ENCODE measurements at regions not wholly inside any gene's neighbourhood (a gene's known extent, or its start where the extent isn't known, plus 50 kb on each side); places are given as distances from the start of the nearest gene placed in this dataset.

DNA sequence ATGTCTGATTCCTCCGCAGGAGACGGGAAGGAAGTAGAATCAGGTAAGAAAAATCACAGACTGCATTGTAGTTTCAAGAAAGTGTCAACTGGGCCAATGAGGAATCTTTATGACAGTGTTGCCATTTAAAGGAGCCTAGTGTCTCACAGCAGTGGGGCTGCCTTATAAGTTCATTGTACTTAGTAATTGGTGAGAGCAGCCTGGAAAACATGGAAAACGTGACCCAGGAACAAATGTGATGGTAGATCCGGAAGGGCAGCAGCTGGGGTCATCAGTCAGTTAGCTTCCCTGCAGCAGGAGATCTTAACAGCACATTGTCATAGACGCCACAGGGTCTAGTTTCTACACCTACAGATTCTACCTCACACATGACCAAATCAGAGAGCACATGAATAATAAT lies 630.0 kb upstream of the LMO3 start:
- H3K36me3 Mint-ChIP-seq: peaks cover 0 to 4% (median 0%) of the 10 kb centered on the region in 3 donors
- no peak overlapping the region for H3K4me3 Mint-ChIP-seq
- peaks cover 0 to 28% (median 14%) of the 10 kb centered on the region in 9 donors for H3K9me3 Mint-ChIP-seq
- POLR2A ChIA-PET: no interaction called here
- no peak for DNase-seq
- no peaks in the 10 kb centered on the region for H3K27me3 Mint-ChIP-seq
- no peak overlapping the region for H3K27ac Mint-ChIP-seq
- no peak for ATAC-seq
- no peaks in the 10 kb centered on the region for H3K4me1 Mint-ChIP-seq

- POLR2A ChIA-PET: no interaction called here
- H3K27me3 Mint-ChIP-seq: no peaks in the 10 kb centered on the region
- no peak for ATAC-seq
- H3K9me3 Mint-ChIP-seq: peaks cover 0 to 14% (median 3%) of the 10 kb centered on the region in 9 donors
- H3K4me1 Mint-ChIP-seq: no peaks in the 10 kb centered on the region
- H3K27ac Mint-ChIP-seq: no peak overlapping the region
- H3K36me3 Mint-ChIP-seq: no peaks in the 10 kb centered on the region
- no peak for DNase-seq
- no peak overlapping the region for H3K4me3 Mint-ChIP-seq
These were observed 610.0 kb upstream of the LMO3 start for GRCh38 chr12:17215759-17216570.

GRCh38 chr12:17214929-17215328 lies 609.0 kb upstream of the LMO3 start:
- no peaks in the 10 kb centered on the region for H3K36me3 Mint-ChIP-seq
- no peaks in the 10 kb centered on the region for H3K4me1 Mint-ChIP-seq
- DNase-seq: no peak
- H3K4me3 Mint-ChIP-seq: no peak overlapping the region
- H3K27me3 Mint-ChIP-seq: no peaks in the 10 kb centered on the region
- H3K9me3 Mint-ChIP-seq: peaks cover 0 to 14% (median 6%) of the 10 kb centered on the region in 9 donors
- no peak for ATAC-seq
- POLR2A ChIA-PET: no interaction called here
- no peak overlapping the region for H3K27ac Mint-ChIP-seq

GRCh38 chr12:17206553-17206952 lies 600.6 kb upstream of the LMO3 start:
- Mint-ChIP-seq H3K9me3 (peaks cover 0 to 23% (median 4%) of the 10 kb centered on the region in 9 donors), H3K4me1 (no peaks in the 10 kb centered on the region), H3K4me3 (no peak overlapping the region), H3K27me3 (no peaks in the 10 kb centered on the region), H3K27ac (no peak overlapping the region), H3K36me3 (no peaks in the 10 kb centered on the region)
- DNase-seq (no peak), ATAC-seq (no peak)
- POLR2A ChIA-PET: no interaction called here

- no peaks in the 10 kb centered on the region for H3K36me3 Mint-ChIP-seq
- no peaks in the 10 kb centered on the region for H3K27me3 Mint-ChIP-seq
- H3K27ac Mint-ChIP-seq: no peak overlapping the region
- POLR2A ChIA-PET: no interaction called here
- no peak for ATAC-seq
- H3K9me3 Mint-ChIP-seq: peaks cover 0 to 14% (median 7%) of the 10 kb centered on the region in 9 donors
- H3K4me1 Mint-ChIP-seq: no peaks in the 10 kb centered on the region
- no peak for DNase-seq
- H3K4me3 Mint-ChIP-seq: no peak overlapping the region
These were observed 598.5 kb upstream of the LMO3 start for GRCh38 chr12:17204289-17205054.

- H3K4me3 Mint-ChIP-seq: no peak overlapping the region
- DNase-seq (no peak), ATAC-seq (no peak)
- H3K36me3 Mint-ChIP-seq: no peaks in the 10 kb centered on the region
- no peaks in the 10 kb centered on the region for H3K27me3 Mint-ChIP-seq
- POLR2A ChIA-PET: no interaction called here
- H3K27ac Mint-ChIP-seq: no peak overlapping the region
- H3K4me1 Mint-ChIP-seq: no peaks in the 10 kb centered on the region
- H3K9me3 Mint-ChIP-seq: peaks cover 0 to 14% (median 4%) of the 10 kb centered on the region in 9 donors
These were observed 597.5 kb upstream of the LMO3 start for GRCh38 chr12:17203497-17203896.

DNA sequence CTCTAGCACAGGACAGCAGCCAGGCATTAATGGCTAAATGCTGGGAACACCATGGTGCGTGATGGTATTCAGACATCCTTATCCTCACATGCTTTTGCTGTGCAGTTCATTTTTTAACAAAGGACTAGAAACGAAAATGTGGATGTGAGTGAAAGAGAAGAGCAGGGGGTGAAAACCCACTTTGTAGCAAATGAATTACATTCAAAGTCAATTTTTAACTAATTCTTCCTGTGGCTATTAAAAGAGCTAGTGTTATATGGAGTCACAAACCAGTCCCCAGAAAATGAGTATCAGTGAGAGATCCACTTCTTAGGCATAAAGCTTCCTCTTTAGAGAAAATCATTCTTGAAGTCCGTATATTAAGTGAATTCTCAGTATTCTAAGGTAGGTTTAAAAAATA lies 592.0 kb upstream of the LMO3 start:
- no peak overlapping the region for H3K27ac Mint-ChIP-seq
- POLR2A ChIA-PET: no interaction called here
- no peak for DNase-seq
- H3K9me3 Mint-ChIP-seq: peaks cover 0 to 18% (median 4%) of the 10 kb centered on the region in 9 donors
- no peak overlapping the region for H3K4me3 Mint-ChIP-seq
- ATAC-seq: no peak
- no peaks in the 10 kb centered on the region for H3K27me3 Mint-ChIP-seq
- H3K4me1 Mint-ChIP-seq: no peaks in the 10 kb centered on the region
- H3K36me3 Mint-ChIP-seq: no peaks in the 10 kb centered on the region

DNA sequence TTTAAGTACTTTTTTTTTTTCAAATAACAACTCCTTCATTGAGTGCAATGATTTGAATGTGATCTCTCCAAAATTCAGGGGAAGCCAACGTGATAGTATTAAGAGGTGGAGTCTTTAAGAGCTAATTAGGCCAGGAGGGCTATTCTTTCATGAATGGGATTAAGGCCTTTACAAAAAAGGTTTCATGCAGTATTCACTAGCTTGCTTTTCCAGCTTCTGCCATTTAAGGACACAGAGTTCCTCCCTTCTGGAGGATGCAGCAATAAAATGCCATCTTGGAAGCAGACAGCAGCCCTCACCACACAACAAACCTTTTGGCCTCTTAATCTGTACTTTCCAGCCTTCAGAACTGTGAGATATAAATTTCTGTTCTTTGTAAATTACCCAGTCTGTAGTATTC lies 586.8 kb upstream of the LMO3 start:
- ATAC-seq (no peak), DNase-seq (no peak)
- POLR2A ChIA-PET: no interaction called here
- Mint-ChIP-seq H3K9me3 (peaks cover 0 to 30% (median 4%) of the 10 kb centered on the region in 9 donors), H3K4me3 (no peak overlapping the region), H3K27me3 (no peaks in the 10 kb centered on the region), H3K36me3 (no peaks in the 10 kb centered on the region), H3K27ac (no peak overlapping the region), H3K4me1 (no peaks in the 10 kb centered on the region)

DNA sequence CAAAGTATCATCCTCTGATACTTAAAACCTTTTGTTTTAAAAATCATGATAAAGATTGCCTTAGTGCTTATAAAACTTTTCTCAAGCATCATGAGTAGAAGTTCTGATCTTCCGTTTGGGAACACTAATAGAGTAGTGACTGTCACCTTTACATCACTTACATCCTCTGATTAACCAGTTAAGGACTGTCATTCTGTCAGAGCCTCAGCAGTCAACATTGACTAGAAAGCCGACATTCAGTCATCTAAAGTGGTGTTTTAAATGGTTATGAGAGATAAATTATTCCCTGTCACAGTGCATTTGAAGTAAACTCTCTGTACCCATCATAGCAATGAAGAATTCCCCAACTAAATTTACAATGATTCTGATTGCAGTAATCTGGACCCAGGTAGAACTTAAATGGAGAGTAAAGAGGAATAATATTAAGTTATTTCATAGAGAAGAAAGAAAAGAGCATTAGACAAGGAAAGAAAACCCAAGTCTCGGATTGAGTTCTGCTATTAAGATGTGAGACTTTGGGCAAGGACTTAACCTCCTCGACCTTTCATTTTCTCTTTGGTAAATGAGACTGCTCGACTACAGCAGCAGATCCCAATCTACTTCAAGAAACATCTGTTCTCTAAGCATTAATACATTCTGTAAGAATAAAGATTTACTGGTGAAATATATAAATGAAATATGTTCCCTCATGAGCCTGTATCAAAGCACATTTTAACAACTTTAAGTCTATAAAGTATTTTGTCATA lies 563.9 kb upstream of the LMO3 start:
- DNase-seq (no peak), ATAC-seq (no peak)
- POLR2A ChIA-PET: no interaction called here
- no peak overlapping the region for H3K27ac Mint-ChIP-seq
- H3K4me3 Mint-ChIP-seq: no peak overlapping the region
- H3K9me3 Mint-ChIP-seq: peaks cover 0 to 13% (median 9%) of the 10 kb centered on the region in 9 donors
- H3K4me1 Mint-ChIP-seq: no peaks in the 10 kb centered on the region
- H3K36me3 Mint-ChIP-seq: no peaks in the 10 kb centered on the region
- H3K27me3 Mint-ChIP-seq: no peaks in the 10 kb centered on the region

- H3K4me3 Mint-ChIP-seq: no peak overlapping the region
- no peak for ATAC-seq
- no peaks in the 10 kb centered on the region for H3K27me3 Mint-ChIP-seq
- DNase-seq: no peak
- H3K27ac Mint-ChIP-seq: no peak overlapping the region
- peaks cover 0 to 13% (median 2%) of the 10 kb centered on the region in 9 donors for H3K9me3 Mint-ChIP-seq
- POLR2A ChIA-PET: no interaction called here
- no peaks in the 10 kb centered on the region for H3K4me1 Mint-ChIP-seq
- H3K36me3 Mint-ChIP-seq: no peaks in the 10 kb centered on the region
These were observed 553.7 kb upstream of the LMO3 start for GRCh38 chr12:17159506-17160300.

DNA sequence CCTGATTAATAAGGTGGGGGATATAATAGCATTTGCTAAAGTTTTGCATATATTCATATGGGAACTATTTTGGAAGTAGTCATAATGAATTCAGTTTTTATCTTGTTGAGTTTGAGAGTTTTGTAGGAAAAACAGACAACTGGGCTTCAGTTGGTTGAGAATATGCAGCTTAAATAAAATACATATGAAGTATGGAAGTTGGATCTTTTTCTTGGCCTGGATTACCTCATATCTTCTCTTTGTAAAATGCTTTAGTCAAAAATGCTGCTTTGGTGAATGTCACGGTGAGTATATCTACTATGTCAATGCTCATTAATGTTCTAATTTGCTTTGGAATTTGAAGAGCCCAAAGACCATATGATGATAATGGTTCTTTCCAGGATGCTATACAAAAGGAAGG lies 552.2 kb upstream of the LMO3 start:
- no peak for ATAC-seq
- no peaks in the 10 kb centered on the region for H3K4me1 Mint-ChIP-seq

GRCh38 chr12:17151917-17152316 lies 546.0 kb upstream of the LMO3 start:
- H3K27me3 Mint-ChIP-seq: no peaks in the 10 kb centered on the region
- peaks cover 6 to 38% (median 22%) of the 10 kb centered on the region in 9 donors for H3K9me3 Mint-ChIP-seq
- DNase-seq (no peak), ATAC-seq (no peak)
- H3K4me3 Mint-ChIP-seq: no peak overlapping the region
- no peak overlapping the region for H3K27ac Mint-ChIP-seq
- peaks cover 0 to 7% (median 0%) of the 10 kb centered on the region in 3 donors for H3K36me3 Mint-ChIP-seq
- H3K4me1 Mint-ChIP-seq: no peaks in the 10 kb centered on the region
- POLR2A ChIA-PET: no interaction called here

More for the DNA sequence above, 552.2 kb upstream of the LMO3 start:
- POLR2A ChIA-PET: no interaction called here
- Mint-ChIP-seq H3K4me3 (no peak overlapping the region), H3K27ac (no peak overlapping the region), H3K36me3 (no peaks in the 10 kb centered on the region), H3K9me3 (peaks cover under 1 to 24% (median 9%) of the 10 kb centered on the region in 9 donors), H3K27me3 (no peaks in the 10 kb centered on the region)
- no peak for DNase-seq

Measured in naive thymus-derived CD8-positive, alpha-beta T cell (primary cell).